KMS-11 (cell line): ENCODE measurements at regions not wholly inside any gene's neighbourhood (a gene's known extent, or its start where the extent isn't known, plus 50 kb on each side); places are given as distances from the start of the nearest gene placed in this dataset.

Experiments
- H2AFZ ChIP-seq: fragments of 200-600 bp; sonication (generic); 2 replicates; pipeline ENCODE4 v1.6.1; 2016; ENCODE audit warnings: antibody characterized with exemption, mixed run types, low read depth
- H3K27ac ChIP-seq: fragments of 200-600 bp; sonication (generic); 2 replicates; pipeline ENCODE4 v1.6.1; 2016; ENCODE audit warnings: mild to moderate bottlenecking, mixed run types
- H3K27me3 ChIP-seq: fragments of 200-600 bp; sonication (generic); 2 replicates; pipeline ENCODE4 v1.6.1; 2017; ENCODE audit warnings: mild to moderate bottlenecking, low read depth, mixed run types, moderate library complexity; ENCODE audit not compliant: insufficient read depth
- H3K36me3 ChIP-seq: fragments of 200-600 bp; sonication (generic); 2 replicates; pipeline ENCODE4 v1.6.1; 2017; ENCODE audit warnings: mild to moderate bottlenecking, mixed run types; ENCODE audit not compliant: insufficient read depth
- H3K4me1 ChIP-seq: fragments of 200-600 bp; sonication (generic); 2 replicates; pipeline ENCODE4 v1.6.1; 2016; ENCODE audit warnings: mild to moderate bottlenecking, low read depth, mixed run types; ENCODE audit not compliant: poor library complexity, severe bottlenecking
- H3K4me2 ChIP-seq: fragments of 200-600 bp; sonication (generic); 2 replicates; pipeline ENCODE4 v1.7.0; 2016; ENCODE audit warnings: mild to moderate bottlenecking, mixed run types
- H3K4me3 ChIP-seq: fragments of 200-600 bp; sonication (generic); IDR thresholded peaks from 2 replicates; pipeline ENCODE4 v1.6.1; 2017; ENCODE audit warnings: low read depth, low read length, mixed read lengths; ENCODE audit not compliant: insufficient read depth
- H3K79me2 ChIP-seq: fragments of 200-600 bp; sonication (generic); 2 replicates; pipeline ENCODE4 v1.6.1; 2016; ENCODE audit warnings: low read depth, mixed run types; ENCODE audit not compliant: insufficient read depth
- H3K9ac ChIP-seq: fragments of 200-600 bp; sonication (generic); 2 replicates; pipeline ENCODE4 v1.6.1; 2016; ENCODE audit warnings: mild to moderate bottlenecking, mixed run types
- H4K20me1 ChIP-seq: fragments of 200-600 bp; sonication (generic); 2 replicates; pipeline ENCODE4 v1.6.1; 2016; ENCODE audit warnings: mild to moderate bottlenecking, mixed run types; ENCODE audit not compliant: insufficient read depth
- CTCF ChIP-seq: fragments of 200-600 bp; sonication (generic); conservative IDR thresholded peaks from 2 replicates; pipeline ENCODE4 v1.6.1; 2017; ENCODE audit warnings: low read depth, mild to moderate bottlenecking, antibody characterized with exemption, low read length, moderate library complexity, mixed read lengths

- no peak overlapping the region for H3K4me3 ChIP-seq
These were observed 326.6 kb downstream of the PHKB start for GRCh38 chr16:47787696-47788095.

GRCh38 chr16:47781673-47782072 is 320.5 kb downstream of the PHKB start:
- no peak for TF ChIP-seq CTCF

More at GRCh38 chr16:47787696-47788095, 326.6 kb downstream of the PHKB start:
- no peak for TF ChIP-seq CTCF
- H3K9ac ChIP-seq: no peak overlapping the region
- H3K27ac ChIP-seq: no peak overlapping the region
- no peaks in the 10 kb centered on the region for H3K4me1 ChIP-seq
- no peaks in the 10 kb centered on the region for H3K36me3 ChIP-seq
- H4K20me1 ChIP-seq: no peaks in the 10 kb centered on the region
- H3K79me2 ChIP-seq: no peaks in the 10 kb centered on the region
- H3K27me3 ChIP-seq: no peaks in the 10 kb centered on the region
- no peak overlapping the region for H3K4me2 ChIP-seq
- no peak overlapping the region for H2AFZ ChIP-seq

GRCh38 chr16:47780213-47780875 is 319.2 kb downstream of the PHKB start:
- Histone ChIP-seq H3K27me3 (no peaks in the 10 kb centered on the region), H3K27ac (no peak overlapping the region), H3K36me3 (no peaks in the 10 kb centered on the region), H3K4me1 (peaks cover 7% of the 10 kb centered on the region), H3K4me2 (peak overlapping the region; percentile 56), H2AFZ (peak overlapping the region; percentile 95), H3K4me3 (no peak overlapping the region), H3K79me2 (no peaks in the 10 kb centered on the region), H3K9ac (no peak overlapping the region), H4K20me1 (no peaks in the 10 kb centered on the region)
- no peak for TF ChIP-seq CTCF

More at GRCh38 chr16:47781673-47782072, 320.5 kb downstream of the PHKB start:
- Histone ChIP-seq H3K9ac (no peak overlapping the region), H3K27me3 (no peaks in the 10 kb centered on the region), H4K20me1 (no peaks in the 10 kb centered on the region), H3K36me3 (no peaks in the 10 kb centered on the region), H3K27ac (no peak overlapping the region), H3K4me2 (no peak overlapping the region), H3K79me2 (no peaks in the 10 kb centered on the region), H2AFZ (no peak overlapping the region), H3K4me3 (no peak overlapping the region), H3K4me1 (peaks cover 7% of the 10 kb centered on the region)

GRCh38 chr16:47779201-47780016 is 318.3 kb downstream of the PHKB start:
- no peak overlapping the region for H3K4me3 ChIP-seq
- peak overlapping the region; percentile 95 for H2AFZ ChIP-seq
- no peaks in the 10 kb centered on the region for H3K79me2 ChIP-seq
- H3K27me3 ChIP-seq: no peaks in the 10 kb centered on the region
- peaks cover 7% of the 10 kb centered on the region for H3K4me1 ChIP-seq
- peak overlapping the region; percentile 56 for H3K4me2 ChIP-seq
- TF ChIP-seq CTCF: no peak
- peak overlapping the region; percentile 30; the same call in 1 of the 2 replicates for H3K9ac ChIP-seq
- no peaks in the 10 kb centered on the region for H4K20me1 ChIP-seq
- no peak overlapping the region for H3K27ac ChIP-seq
- no peaks in the 10 kb centered on the region for H3K36me3 ChIP-seq
